ENCODE measurements at regions not wholly inside any gene's neighbourhood (a gene's known extent, or its start where the extent isn't known, plus 50 kb on each side); places are given as distances from the start of the nearest gene placed in this dataset.
"Not testable (repeated sequence)": the region's sequence is repeated elsewhere in the genome, so short reads cannot be mapped to it uniquely, and the experiment has no call there.

DNA sequence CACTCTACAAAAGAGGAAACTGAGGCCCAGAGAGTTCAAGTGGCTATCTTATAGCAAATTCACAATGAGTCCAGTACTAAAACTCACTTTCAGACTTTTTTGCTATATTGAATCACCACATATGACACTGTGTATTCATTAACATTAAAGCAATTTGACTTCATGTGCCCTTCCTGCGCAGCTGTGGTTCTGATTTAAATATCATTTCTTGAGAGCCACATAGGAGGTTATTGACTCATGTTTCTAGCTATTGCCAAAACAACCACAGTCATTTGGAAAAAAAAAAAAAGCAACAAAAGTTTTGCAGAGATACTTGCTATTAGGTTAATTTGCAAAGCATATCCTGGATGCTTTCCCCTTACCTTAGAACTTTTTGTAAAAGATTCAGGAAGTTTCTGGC is 341.2 kb downstream of the PIK3C3 start:
- in situ Hi-C loops (cut with HindIII; ENCODE audit: low sequenced_read_pairs), result no loop called here
- no peak for DNase-seq (ENCODE audit: low spot score)

DNA sequence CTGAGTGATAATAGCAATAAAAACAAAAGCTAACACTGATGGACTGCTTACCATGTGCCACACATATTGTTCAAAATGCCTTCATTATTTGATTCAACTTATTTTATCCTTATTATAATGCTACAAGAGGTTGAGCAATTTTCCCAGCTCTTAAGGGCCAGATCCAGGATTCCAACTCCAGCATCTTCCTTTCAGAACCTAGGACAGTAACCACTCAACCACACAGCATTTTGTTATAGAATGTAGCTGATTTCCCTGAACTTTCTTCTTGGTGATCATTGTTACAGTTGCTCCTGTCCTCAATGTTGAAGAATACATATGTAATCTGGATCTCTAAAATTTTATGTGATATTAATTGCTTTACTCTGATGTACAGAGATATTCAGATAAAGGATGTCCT is 341.7 kb downstream of the PIK3C3 start:
- no peak for DNase-seq (ENCODE audit: low spot score)
- in situ Hi-C loops (cut with HindIII; ENCODE audit: low sequenced_read_pairs), result no loop called here

DNA sequence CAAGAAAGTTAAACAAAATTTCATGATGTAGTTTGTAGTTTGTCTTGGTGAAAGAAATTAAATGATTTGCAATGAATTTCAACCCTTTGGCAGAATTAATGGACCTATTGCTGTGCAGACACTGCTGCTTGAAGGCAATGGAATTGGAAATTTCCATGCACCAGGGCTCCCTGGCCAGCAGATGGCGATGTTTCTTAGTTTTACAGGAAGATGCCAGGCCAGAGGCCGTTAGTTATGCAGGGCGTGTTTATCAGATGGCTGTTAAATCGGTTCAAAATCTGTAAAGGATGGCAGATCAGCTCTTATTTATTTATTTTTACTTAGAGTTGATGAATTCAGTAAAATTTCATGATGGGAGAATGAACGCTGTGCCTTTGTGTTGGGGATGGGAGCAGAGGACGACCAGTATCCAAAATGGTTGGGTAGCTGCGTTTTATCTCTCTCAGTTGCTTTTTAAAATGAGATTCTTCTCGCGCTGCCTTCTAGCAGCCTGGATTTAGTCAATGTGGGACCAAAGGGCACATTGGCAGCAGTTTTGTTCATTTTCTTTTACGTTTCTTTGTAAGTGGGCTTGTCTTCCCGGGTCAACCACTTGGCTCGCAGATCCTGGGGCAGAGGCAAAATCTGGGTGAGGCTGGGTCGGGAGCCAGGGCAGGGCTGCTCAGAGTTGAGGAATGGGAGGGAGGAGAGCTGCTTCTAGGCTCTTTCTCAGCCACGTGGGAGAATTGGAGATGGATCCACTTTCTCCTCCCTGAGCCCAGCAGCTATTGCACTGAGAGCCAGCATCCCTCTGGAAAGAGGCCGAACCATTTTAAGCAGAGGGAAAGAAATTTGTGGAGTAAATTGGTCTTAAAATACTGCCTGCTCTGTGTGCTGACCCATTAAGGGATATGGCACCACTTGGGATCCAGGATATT is 344.0 kb downstream of the PIK3C3 start:
- in situ Hi-C loops (cut with HindIII; ENCODE audit: low sequenced_read_pairs), result no loop called here
- peak; percentile 98 for DNase-seq (ENCODE audit: low spot score)

DNA sequence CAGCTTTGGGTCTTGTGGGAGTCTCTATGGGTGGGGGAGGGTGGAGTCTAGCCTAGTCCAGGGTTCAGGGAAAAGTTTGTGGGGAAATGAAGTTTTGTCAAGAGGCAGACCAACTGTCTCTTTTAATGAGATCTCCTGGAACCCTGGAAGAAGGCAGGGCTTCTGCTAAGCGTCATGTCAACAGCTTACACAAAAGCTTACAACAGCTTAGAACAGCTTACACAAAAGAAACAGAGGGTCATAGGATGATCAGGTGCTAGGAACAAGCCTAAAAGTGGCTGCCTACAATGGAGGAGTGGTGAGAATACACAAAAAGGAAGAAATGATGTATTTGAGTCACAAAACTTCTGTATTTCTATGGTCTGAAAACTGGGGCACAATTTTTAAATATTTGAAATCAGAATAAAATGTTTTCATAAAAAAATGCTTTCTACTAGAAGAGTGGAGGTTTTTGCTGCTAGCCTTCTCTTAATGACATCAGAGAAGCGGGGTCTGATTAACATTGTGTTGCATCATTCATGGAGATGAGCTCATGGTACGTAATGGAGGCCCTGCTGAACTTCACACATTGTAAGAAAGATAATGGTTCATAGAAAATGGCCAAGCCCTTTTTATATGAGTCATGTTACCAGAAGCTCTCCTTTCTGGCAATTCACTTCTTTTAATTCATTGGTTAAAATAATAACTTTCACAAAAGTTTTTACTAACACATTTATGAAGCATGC is 351.0 kb downstream of the PIK3C3 start:
- DNase-seq (ENCODE audit: low spot score), result no peak
- in situ Hi-C loops (cut with HindIII; ENCODE audit: low sequenced_read_pairs), result no loop called here

DNA sequence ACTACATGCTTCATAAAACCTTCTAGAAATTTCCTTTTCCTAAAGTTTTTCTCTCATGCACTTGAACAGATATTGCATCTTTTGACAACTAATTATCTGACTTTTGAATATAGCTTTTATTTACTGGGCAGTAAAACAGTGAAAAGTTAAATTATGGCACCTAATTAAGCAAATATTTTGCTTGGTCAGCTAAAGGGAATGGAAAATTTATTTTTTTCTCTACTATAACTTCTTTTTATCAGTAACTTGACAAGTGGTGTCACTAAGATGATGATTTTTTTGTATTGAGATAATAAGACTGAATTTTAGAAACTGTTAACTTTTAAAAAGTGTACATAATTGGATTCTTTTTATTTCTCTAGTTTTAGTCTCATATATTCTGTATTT is 351.6 kb downstream of the PIK3C3 start:
- no peak for DNase-seq (ENCODE audit: low spot score)
- in situ Hi-C loops (cut with HindIII; ENCODE audit: low sequenced_read_pairs), result no loop called here

DNA sequence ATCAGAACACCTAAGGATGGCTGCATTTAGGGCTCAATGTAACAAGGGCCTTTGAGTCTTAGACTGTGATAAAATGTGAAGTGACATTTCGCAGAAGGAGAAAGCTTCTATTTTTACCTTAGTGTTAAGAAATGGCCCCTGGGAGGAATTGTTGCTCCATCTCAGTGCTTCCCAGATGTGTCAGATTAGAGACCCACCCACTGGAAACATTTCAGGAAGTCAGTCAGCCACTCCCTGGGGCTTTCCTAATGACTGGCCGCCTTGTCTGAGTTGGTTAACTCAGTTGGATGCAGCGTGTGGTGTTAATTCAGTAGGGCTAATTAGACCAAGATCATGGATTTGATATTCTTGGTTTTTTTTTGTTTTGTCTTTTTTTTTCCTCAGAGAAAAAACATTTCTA is 355.9 kb downstream of the PIK3C3 start:
- in situ Hi-C loops (cut with HindIII; ENCODE audit: low sequenced_read_pairs), result no loop called here
- no peak for DNase-seq (ENCODE audit: low spot score)

DNA sequence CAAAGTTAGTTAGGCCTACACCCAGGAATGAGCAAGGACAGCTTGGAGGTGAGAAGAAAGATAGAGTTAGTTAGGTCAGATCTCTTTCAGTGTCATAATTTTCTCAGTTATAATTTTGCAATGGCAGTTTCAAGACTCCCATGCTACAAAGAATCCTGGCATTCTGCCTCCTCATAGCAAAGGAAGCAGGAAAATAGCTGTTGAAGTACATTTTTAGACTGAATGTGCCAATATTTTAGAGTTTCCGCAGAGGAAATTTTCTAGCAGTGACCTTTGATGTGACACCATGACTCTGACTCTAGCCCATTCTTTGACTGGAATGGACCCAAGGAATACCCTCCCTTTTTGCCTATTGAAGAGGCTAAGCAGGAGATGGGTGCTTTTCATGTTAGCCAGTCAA is 371.7 kb downstream of the PIK3C3 start:
- in situ Hi-C loops (cut with HindIII; ENCODE audit: low sequenced_read_pairs), result no loop called here

DNA sequence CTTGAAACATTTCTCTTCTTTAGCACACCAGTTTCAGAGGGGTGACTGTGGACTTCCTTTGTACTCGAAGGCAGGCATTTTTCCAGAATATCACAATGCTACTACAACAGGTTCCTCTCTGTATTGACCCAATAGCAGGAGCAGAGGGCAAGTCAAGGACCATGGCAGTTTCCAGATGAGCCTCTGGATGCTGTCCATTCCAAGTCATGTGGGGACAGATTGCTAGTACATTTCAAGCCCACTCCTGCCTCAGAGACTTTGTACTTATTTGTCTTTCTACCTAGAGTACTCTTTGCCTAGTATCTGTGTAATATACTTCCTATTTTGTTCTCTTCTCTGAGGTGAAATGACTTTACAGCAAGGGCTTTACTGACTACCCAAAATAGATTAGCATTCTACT is 373.9 kb downstream of the PIK3C3 start:
- DNase-seq (ENCODE audit: low spot score), result no peak
- in situ Hi-C loops (cut with HindIII; ENCODE audit: low sequenced_read_pairs), result no loop called here

More for the DNA sequence above, 371.7 kb downstream of the PIK3C3 start:
- DNase-seq (ENCODE audit: low spot score), result no peak

DNA sequence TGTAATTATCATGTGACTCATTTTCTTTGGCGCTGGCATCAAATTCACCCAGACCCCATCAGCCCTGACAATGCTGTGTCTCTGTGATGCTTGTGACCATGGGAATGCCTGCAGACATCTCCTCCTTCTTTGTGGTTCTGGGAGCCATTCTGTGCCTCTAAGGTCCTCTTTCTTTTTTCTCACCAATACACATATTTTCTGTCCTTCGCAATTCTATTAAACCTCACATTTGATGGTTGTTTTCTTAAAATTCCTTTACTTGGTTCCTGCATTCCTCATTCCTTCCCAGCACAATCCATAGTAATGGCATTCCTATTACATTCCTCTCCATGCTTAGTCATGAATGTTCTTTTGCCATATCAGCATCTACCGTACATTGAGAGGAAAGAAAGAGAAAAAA is 375.3 kb downstream of the PIK3C3 start:
- DNase-seq (ENCODE audit: low spot score), result no peak

DNA sequence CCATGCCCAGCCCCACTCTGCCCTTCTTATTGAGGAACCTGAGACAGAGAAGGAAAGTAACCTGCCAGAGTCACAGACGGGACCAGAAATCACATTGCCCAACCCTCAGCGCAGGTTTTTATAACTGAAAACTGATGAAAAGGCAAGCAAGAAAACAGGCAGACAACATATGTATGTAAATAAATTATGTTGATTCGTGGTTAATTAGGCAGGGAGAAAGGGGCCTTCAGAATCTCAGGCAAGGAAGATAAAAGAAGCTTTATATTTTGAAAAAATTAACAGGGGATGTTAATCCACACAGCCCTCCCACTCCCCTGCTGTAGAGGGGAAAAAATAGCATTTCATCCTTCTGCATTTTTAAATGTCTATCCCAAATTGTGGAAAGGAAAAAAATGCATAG is 378.5 kb downstream of the PIK3C3 start:
- in situ Hi-C loops (cut with HindIII; ENCODE audit: low sequenced_read_pairs), result no loop called here
- DNase-seq (ENCODE audit: low spot score), result no peak

More for the DNA sequence above, 375.3 kb downstream of the PIK3C3 start:
- in situ Hi-C loops (cut with HindIII; ENCODE audit: low sequenced_read_pairs), result no loop called here

DNA sequence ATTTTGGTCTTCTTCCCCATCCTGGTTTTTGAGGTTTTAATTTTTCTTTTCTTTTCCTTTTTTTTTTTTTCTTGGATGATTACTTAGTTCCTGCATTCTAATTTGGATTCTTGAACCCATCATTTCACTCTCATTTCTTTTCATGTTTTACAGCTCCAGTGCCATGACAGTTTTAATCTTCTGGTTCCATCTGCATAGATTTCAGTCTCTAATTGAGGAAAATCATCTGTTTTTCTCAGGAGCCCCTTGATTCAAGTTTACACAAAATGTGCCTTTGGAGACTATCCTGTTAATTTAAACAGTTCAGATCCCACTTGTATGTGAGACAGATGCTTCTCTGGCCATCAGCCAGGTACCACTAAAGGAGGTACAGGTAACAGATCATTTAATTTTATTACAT is 379.9 kb downstream of the PIK3C3 start:
- DNase-seq (ENCODE audit: low spot score), result no peak
- in situ Hi-C loops (cut with HindIII; ENCODE audit: low sequenced_read_pairs), result no loop called here

DNA sequence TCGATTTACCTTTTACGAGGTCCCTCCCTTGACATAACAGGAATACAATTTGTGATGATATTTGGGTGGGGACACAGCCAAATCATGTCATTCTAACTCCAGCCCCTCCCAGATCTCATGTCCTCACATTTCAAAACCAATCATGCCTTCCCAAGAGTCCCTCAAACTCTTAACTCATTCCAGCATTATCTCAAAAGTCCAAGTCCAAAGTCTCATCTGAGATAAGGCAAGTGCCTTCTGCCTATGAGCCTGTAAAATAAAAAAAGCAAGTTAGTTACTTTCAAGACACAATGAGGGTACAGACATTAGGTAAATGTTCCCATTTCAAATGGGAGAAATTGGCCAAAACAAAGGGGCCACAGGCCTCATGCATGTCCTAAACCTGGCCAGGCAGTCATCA is 381.1 kb downstream of the PIK3C3 start:
- in situ Hi-C loops (cut with HindIII; ENCODE audit: low sequenced_read_pairs), result no loop called here
- no peak for DNase-seq (ENCODE audit: low spot score)

DNA sequence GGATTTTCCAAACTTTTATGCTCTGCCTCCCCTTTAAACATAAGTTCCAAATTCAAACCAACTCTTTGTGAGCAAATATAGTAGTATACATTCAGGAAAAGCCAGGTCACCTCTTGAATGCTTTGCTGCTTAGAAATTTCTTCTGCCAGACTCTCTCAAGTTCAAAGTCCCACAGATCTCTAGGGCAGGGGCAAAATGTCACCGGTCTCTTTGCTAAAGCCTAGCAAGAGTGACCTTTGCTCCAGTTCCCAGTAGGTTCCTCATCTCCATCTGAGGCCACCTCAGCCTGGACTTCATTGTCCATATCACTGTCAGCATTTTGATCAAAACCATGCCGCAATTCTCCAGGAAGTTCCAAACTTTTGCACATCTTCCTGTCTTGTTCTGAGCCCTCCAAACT is 382.3 kb downstream of the PIK3C3 start:
- DNase-seq (ENCODE audit: low spot score); in situ Hi-C loops (cut with HindIII; ENCODE audit: low sequenced_read_pairs): not testable (repeated sequence)

DNA sequence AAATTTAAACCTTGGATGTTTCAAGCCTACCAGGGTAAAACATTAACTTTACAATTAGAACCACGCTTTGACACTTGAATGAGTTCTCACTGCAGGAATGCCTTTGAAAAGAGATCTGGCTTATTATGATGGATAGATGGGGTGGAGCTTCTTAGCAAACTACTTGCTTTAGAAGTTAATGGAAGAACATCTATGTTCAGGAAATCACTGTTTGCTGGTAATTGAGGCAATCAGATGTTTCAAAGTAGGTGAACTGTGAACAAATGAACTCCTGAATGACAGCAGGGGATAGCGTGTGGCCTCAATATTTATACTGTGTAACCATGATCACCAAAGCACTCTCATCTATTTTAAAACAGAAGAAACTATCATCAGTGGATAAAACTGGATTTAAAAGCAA is 383.6 kb downstream of the PIK3C3 start:
- no peak for DNase-seq (ENCODE audit: low spot score)
- in situ Hi-C loops (cut with HindIII; ENCODE audit: low sequenced_read_pairs), result no loop called here

DNA sequence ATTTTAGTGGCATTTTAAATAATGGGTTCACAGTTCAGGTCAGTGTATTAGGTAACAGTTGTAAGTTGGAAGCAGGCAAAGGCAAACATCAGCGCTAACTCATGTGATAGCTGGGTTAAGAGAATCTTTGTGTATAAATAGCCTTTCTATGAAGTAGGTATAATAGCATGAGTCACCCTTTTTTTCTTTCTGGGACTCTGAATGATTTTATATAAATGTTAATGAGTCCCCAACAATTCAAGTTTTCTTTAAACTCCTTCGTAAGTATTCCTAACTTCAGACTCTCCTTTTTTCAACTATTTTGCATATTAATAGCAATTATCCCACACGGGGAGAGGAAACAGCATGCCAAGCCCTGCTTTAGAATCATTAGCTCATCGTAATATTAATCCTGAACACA is 384.3 kb downstream of the PIK3C3 start:
- no peak for DNase-seq (ENCODE audit: low spot score)
- in situ Hi-C loops (cut with HindIII; ENCODE audit: low sequenced_read_pairs), result no loop called here

DNA sequence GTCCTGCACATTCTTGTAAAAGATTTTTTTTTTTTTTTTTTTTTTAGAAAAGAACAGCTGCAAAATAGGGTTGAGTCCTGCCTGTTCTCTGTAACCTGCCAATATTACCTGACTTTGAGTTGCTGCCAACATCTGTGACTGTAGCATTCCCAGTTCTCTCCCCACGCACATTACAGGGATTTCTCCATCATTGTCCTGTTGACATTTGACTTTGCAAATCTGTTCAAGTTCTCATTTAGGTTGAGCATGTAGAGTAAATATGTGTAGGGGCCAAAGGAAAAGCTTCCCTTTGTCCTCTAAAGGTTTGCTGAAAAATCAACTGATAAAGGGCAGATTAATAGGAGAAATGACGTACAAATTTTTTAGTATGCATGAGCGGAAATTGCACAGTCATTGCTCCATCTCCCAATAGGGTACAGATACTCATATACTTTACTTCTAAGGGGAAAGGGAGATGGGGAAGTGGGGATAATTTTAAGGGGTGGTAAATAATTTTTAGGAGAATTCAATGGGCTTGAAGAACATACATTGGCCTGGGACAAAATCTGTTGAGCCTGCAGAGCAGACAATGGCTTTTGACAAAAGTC is 385.5 kb downstream of the PIK3C3 start:
- in situ Hi-C loops (cut with HindIII; ENCODE audit: low sequenced_read_pairs), result no loop called here
- DNase-seq (ENCODE audit: low spot score), result no peak

DNA sequence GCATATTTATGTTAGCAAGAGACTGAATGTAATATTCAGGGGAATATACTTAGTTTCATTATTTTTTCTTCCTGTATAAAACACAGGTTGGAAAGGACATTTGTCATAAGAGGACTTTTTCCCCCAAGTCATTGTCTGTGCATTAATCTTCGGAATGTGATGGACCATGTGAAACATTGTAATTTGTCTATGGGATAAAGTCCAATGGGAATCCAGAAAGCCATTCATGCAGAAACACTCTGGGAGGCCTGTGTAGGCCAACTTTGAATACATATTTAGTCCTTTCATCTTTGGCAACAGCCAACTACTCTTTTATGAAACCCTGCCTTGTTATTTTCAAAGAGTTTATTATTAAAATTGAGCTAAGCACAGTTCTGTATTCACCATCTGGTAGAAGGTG is 386.4 kb downstream of the PIK3C3 start:
- in situ Hi-C loops (cut with HindIII; ENCODE audit: low sequenced_read_pairs), result no loop called here
- no peak for DNase-seq (ENCODE audit: low spot score)

DNA sequence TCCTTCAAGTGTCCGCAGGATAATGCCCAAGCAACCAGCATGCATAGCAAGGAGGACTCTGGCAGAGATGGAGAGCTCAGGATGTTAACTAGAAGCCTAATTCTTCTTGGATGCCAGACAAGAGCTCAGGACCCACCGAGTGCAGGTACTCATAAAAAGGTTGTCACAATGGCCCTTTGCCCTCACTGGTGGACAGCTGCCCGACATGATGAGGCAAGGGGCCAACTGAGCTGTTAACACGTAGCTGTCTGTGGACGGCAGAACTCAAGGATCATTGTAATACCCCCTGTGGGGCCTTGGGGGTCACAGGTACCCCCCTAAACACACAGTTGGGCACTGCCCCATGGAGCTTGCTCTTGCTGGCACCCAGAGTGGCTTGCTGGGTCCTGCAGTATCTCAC is 393.7 kb downstream of the PIK3C3 start:
- DNase-seq (ENCODE audit: low spot score), result no peak
- in situ Hi-C loops (cut with HindIII; ENCODE audit: low sequenced_read_pairs), result no loop called here

DNA sequence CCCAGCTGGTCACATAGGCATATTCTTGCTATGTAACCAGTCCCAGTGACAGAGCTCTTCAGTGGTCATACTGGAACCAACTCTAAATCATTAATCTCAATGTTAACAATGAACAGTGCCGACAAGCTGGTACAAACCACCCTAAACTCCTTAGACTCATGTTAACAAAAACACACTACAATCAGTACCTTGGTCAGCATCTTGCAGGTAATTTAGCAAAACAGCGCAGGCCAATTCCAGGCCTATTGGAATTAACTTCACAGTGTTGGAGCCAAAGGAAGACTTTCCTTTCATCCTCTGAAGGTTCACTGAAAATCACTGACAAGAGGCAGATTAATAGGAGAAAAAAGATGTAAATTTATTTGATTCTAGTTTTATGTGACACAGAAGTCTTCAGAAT is 396.4 kb downstream of the PIK3C3 start:
- DNase-seq (ENCODE audit: low spot score), result no peak
- in situ Hi-C loops (cut with HindIII; ENCODE audit: low sequenced_read_pairs), result no loop called here

DNA sequence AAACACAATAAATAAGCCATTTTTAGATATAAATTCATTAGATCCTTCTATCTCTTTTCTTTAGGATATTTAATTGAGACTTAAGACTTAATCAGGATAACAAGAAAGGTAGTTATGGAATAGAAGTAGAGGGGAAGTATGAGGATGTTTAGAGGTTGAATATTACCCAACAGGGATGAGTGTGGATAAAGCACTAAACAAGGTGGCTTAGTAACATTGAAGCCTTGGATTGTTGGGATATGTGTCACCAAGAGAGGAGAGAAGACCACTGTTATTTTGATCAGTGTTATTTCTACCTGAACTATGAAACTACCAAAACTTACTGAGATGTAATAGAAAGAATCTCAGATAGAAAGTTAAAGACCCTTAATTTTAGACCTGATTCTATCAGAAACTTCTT is 405.7 kb downstream of the PIK3C3 start:
- in situ Hi-C loops (cut with HindIII; ENCODE audit: low sequenced_read_pairs), result no loop called here
- no peak for DNase-seq (ENCODE audit: low spot score)

Data from G401 (cell line).